GM12874 (cell line): ENCODE measurements at regions not wholly inside any gene's neighbourhood (a gene's known extent, or its start where the extent isn't known, plus 50 kb on each side); places are given as distances from the start of the nearest gene placed in this dataset.

Experiments
- CTCF ChIP-seq: IDR thresholded peaks from 2 replicates; pipeline ENCODE4 v1.5.1; 2011; ENCODE audit warnings: low read depth, mild to moderate bottlenecking, control low read depth, low read length, moderate library complexity; ENCODE audit not compliant: insufficient read depth

GRCh38 chr18:56139792-56140254, 498.6 kb downstream of the TXNL1 start:
- TF ChIP-seq CTCF: no peak

GRCh38 chr18:56139372-56139771, 499.0 kb downstream of the TXNL1 start:
- TF ChIP-seq CTCF: no peak

- no peak for TF ChIP-seq CTCF
These were observed 502.3 kb downstream of the TXNL1 start for GRCh38 chr18:56136105-56136504.

- TF ChIP-seq CTCF: no peak
These were observed 507.9 kb downstream of the TXNL1 start for GRCh38 chr18:56130481-56130880.

GRCh38 chr18:56128153-56128791, 510.1 kb downstream of the TXNL1 start:
- no peak for TF ChIP-seq CTCF

- no peak for TF ChIP-seq CTCF
These were observed 510.9 kb downstream of the TXNL1 start for GRCh38 chr18:56127322-56128099.

- TF ChIP-seq CTCF: no peak
These were observed 514.2 kb downstream of the TXNL1 start for GRCh38 chr18:56124186-56124585.
